Stomach smooth muscle (tissue), 2 donors: ENCODE measurements at regions not wholly inside any gene's neighbourhood (a gene's known extent, or its start where the extent isn't known, plus 50 kb on each side); places are given as distances from the start of the nearest gene placed in this dataset.

Experiments
- H3K27ac ChIP-seq: one replicate; pipeline ENCODE4 v1.7.0; 2013; ENCODE audit warnings: mild to moderate bottlenecking, low read length, inconsistent platforms
- H3K27me3 ChIP-seq, 2 donors: one replicate each; pipeline ENCODE4 v1.7.0; 2013; ENCODE audit warnings: low read length in 2 of 2; ENCODE audit not compliant: insufficient read depth in 2 of 2, control insufficient read depth in 1 of 2
- H3K36me3 ChIP-seq, 2 donors: one replicate each; pipeline ENCODE4 v1.7.0; 2013; ENCODE audit warnings: low read length in 2 of 2; ENCODE audit not compliant: control insufficient read depth in 2 of 2, insufficient read depth in 2 of 2
- H3K4me1 ChIP-seq: one replicate; pipeline ENCODE4 v1.7.0; 2013; ENCODE audit warnings: low read length; ENCODE audit not compliant: control insufficient read depth, insufficient read depth
- H3K4me3 ChIP-seq, 2 donors: one replicate each; pipeline ENCODE4 v1.7.0; 2013; ENCODE audit warnings: low read length in 2 of 2
- H3K9ac ChIP-seq, 2 donors: one replicate each; pipeline ENCODE4 v1.7.0; 2013; ENCODE audit warnings: low read length in 2 of 2, mild to moderate bottlenecking in 1 of 2
- H3K9me3 ChIP-seq, 2 donors: one replicate each; pipeline ENCODE4 v1.7.0; 2013; ENCODE audit warnings: low read length in 2 of 2; ENCODE audit not compliant: control insufficient read depth in 2 of 2
- donor health status: healthy.
- donor health status: Pancreatic carcinoma.

DNA sequence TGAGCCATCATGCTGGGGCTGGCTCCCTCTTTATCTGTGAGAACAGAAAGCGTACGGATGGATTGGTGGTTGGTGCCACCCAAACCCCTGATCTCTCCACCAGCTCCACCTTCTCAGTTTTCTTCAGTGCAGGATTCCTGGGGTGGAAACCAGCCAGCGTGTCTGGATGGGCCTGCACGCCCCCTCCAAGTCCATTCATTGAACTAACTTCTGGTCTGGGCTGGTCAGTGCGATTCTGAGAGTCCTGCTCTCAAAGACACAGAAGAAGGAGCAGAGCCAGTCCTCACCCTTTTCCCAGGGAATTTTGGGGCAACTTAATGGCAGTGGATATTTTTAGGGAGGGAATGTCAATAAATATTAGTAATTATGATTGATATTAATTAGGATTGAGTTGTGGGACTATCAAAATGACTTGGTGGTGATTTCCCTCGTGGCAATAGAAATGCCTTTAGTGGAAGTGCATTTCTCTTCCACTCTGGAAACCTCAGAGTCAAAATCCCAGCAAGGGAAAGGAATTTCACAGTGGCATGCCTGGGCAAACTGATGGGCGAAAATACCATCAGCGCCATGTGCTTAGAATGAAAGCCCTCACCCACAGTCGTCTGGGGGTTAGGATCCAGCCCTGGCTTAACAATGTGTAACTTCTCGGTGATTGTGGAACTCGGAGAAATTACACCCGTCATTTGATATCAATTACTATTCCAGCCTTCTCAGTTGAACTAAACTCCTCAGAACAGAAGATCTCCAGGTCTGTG is 69.3 kb upstream of the EEPD1 start:
- H3K27me3 ChIP-seq = no peaks in the 10 kb centered on the region
- peaks cover 0 to 4% of the 10 kb centered on the region in 2 donors for H3K9me3 ChIP-seq
- no peak overlapping the region for H3K9ac ChIP-seq
- no peak overlapping the region for H3K4me3 ChIP-seq
- no peaks in the 10 kb centered on the region for H3K36me3 ChIP-seq
- no peaks in the 10 kb centered on the region for H3K4me1 ChIP-seq
- no peak overlapping the region for H3K27ac ChIP-seq

DNA sequence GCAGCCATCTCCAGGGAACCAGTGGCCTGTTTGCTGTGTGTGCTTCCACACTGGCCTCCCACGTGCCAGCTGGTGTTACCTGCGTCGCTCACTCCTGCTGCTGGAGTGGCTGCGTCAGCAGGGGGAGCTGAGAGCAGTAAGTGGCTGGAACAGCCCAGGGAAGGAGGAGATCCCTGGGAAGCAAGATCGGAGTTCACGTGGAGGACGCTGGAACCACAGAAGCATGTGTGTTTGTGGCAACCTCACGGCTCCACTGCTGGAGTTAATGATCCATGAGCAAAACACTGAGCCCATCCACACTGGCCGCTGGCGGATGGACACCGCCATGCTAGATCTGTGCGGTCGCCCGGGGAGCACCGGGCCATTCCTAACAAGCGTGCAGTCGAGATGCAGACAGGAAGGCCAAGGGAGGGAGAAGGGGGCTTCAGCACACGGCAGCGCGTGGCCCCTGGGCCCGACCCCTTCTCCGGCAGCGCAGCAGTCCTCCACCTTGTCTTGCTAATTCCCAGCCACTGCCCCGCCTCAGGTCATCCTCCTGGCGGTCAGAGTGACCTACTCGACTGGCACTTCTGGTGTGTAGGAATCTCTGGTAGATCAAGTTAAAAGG is 68.5 kb upstream of the EEPD1 start:
- Histone ChIP-seq H3K27ac (no peak overlapping the region), H3K9ac (no peak overlapping the region), H3K36me3 (no peaks in the 10 kb centered on the region)

DNA sequence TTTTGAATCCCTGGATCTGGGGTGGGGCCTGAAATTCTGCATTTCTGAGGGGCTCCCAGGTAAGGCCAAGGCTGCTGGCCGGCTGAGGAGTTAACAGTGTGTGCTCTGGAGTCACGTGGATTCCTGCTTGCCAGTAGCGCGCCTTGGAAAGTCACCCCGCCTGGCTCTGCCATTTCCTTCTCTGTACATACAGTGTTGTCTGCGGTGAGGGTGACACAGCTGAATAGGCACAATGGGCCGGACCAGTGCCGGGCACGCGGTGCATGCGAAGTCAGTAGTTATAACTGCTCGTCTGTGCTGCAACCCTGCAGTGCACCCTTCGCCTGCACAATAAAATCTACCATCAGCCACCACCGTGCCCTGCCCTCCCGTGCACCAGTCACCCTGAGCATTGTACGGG is 68.0 kb upstream of the EEPD1 start:
- Histone ChIP-seq H3K4me3 (no peak overlapping the region), H3K27ac (no peak overlapping the region), H3K9me3 (peaks cover 0 to 4% of the 10 kb centered on the region in 2 donors), H3K36me3 (no peaks in the 10 kb centered on the region), H3K4me1 (no peaks in the 10 kb centered on the region), H3K27me3 (no peaks in the 10 kb centered on the region), H3K9ac (no peak overlapping the region)

More for the DNA sequence above, 68.5 kb upstream of the EEPD1 start:
- Histone ChIP-seq H3K9me3 (peaks cover 0 to 4% of the 10 kb centered on the region in 2 donors), H3K4me1 (no peaks in the 10 kb centered on the region), H3K27me3 (no peaks in the 10 kb centered on the region), H3K4me3 (no peak overlapping the region)

DNA sequence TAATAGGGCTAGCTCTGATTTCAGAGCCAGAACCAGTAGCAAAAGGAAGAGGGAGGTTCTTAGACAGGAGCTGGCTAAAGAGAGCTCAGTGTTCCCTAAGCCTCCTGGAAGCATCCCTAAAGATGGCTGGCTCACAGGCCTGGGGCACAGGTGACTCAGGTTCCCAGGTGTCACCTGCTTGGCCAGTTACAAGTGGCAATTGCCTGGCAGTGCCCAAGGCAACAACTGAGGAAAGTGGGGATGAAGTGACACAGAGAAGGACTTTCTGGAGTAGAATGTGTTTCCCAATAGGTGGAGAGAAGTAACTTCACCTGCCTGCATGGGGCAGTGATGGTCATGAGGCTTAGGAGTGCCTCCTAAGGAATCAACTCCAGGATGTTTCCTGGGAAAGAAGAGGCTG is 66.5 kb upstream of the EEPD1 start:
- Histone ChIP-seq H3K36me3 (no peaks in the 10 kb centered on the region), H3K9ac (no peak overlapping the region), H3K4me1 (no peaks in the 10 kb centered on the region), H3K9me3 (peaks cover 0 to 4% of the 10 kb centered on the region in 2 donors), H3K27ac (no peak overlapping the region), H3K4me3 (no peak overlapping the region), H3K27me3 (no peaks in the 10 kb centered on the region)

DNA sequence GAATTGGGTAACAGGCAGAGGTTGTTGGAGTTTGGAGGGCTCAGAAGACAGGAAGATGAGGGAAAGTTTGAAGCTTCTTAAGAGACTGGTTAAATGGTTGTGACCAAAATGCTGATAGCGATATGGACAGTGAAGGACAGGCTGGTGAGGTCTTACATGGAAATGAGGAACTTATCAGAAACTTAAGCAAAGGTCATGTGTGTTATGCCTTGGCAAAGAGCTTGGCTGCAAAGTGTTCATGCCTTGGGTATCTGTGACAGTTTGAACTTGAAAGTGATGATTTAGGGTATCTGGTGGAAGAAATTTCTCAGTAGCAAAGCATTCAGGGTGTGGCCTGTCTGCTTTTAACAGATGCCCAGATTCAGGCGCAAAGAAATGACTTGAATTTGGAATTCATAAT is 64.5 kb upstream of the EEPD1 start:
- H3K27me3 ChIP-seq = no peaks in the 10 kb centered on the region
- H3K4me3 ChIP-seq = no peak overlapping the region
- no peak overlapping the region for H3K9ac ChIP-seq
- H3K9me3 ChIP-seq = peaks cover 0 to 4% of the 10 kb centered on the region in 2 donors
- H3K36me3 ChIP-seq = no peaks in the 10 kb centered on the region
- no peak overlapping the region for H3K27ac ChIP-seq
- H3K4me1 ChIP-seq = no peaks in the 10 kb centered on the region

DNA sequence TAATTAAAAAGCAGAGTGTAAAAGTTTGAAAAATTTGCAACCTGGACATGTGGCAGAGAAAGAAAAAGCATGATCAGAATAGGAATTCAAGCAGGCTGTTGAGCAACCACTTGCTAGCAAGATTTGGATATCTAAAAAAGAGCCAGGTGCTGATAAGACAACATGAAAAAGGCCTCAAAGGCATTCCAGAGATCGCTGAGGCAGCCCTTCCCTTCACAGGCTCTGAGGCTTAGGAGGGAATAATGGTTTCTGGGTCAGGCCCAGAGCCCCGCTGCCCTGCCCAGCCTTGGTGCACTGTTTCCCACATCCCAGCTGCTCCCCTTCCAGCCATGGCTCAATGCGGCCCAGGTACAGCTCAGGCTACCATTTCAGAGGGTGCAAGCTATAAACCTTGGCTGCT is 64.1 kb upstream of the EEPD1 start:
- no peaks in the 10 kb centered on the region for H3K4me1 ChIP-seq
- no peaks in the 10 kb centered on the region for H3K27me3 ChIP-seq
- no peak overlapping the region for H3K4me3 ChIP-seq
- H3K9me3 ChIP-seq = peaks cover 0 to 4% of the 10 kb centered on the region in 2 donors
- H3K9ac ChIP-seq = no peak overlapping the region
- no peaks in the 10 kb centered on the region for H3K36me3 ChIP-seq
- H3K27ac ChIP-seq = no peak overlapping the region

DNA sequence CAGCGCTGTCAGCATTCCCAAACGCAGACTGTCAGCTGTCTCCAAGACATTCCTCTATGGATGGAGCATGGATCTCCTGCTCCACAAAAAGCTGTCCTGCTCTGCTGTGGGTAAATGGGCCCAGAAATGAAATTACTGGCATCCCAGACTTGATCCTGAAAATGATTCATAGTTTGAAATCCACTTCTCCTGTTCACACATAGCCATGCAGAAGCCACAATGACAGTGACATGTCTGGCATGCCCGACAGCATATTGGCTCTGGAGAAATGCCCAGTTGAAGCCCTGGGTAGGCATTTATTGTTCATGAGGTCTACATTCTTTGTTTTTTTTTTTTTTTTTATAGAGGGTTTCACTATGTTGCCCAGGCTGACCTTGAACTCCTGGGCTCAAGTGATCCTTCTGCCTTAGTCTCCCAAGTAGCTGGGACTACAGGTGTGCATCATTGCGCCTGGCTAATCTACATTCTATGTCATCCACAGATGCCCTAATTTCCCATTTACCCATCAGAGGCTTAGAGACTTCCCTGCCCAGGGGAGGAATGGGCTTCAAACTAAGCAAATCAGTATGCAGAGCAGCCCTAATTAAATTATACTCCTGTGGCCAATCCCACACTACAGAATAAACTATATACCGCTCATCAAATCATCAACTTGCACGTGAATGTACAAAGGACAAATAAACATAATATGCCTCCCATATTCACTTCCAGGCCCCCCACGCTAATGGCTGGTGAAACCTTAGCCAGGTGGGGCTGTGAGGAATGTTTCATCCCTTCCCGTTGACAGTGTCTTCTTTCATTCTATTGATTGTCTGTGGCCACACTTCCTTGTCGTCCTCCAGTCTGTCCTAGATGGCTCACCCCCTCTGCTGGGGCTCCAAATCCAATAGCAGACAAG is 61.8 kb upstream of the EEPD1 start:
- H3K4me1 ChIP-seq = no peaks in the 10 kb centered on the region
- no peak overlapping the region for H3K4me3 ChIP-seq
- H3K9ac ChIP-seq = no peak overlapping the region
- H3K27me3 ChIP-seq = no peaks in the 10 kb centered on the region
- no peaks in the 10 kb centered on the region for H3K36me3 ChIP-seq
- H3K9me3 ChIP-seq = peaks cover 0 to 4% of the 10 kb centered on the region in 2 donors
- H3K27ac ChIP-seq = no peak overlapping the region

DNA sequence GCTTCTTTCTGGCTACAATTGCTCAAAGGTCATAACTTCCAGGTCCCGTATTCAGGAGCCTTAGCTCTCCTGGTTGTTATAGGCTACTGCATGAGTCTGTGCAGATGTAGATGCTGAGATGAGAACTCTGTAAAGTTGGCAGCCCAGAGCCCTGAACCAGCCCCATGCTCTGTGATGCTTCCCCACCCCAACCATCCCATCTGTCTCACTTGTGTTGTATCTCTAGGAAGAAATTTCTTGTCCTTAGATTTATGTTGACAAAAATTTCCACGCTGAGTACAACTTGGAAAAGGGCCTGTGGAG is 61.2 kb upstream of the EEPD1 start:
- no peaks in the 10 kb centered on the region for H3K4me1 ChIP-seq
- H3K36me3 ChIP-seq = no peaks in the 10 kb centered on the region
- no peaks in the 10 kb centered on the region for H3K27me3 ChIP-seq
- H3K9me3 ChIP-seq = peaks cover 0 to 4% of the 10 kb centered on the region in 2 donors
- no peak overlapping the region for H3K4me3 ChIP-seq
- no peak overlapping the region for H3K27ac ChIP-seq
- no peak overlapping the region for H3K9ac ChIP-seq

DNA sequence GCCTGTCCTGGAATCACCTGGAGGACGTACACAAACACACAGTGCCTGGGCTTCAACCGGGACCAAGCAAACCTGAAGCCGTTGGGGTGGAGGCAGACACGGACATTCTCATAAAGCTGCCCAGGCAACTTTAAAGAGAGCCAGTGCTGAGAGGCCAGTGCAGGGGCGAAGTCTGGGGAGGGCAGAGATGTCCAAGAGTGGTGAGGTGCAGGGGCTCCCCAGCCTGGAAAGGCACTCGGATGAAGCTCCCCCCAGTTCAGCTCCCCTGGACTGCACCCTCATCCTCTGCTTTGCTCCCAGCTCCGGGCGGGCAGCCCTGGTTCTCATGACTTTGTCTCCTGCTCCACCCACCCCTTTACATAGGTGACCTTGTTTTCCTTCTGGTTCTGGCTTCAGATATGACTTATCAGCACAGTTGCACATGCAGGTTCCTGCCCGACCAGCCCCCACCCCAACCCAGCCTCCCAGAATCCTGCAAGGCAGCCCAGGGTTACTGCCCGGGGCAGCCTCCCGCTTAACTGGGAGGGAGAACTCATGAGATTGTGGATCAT is 60.8 kb upstream of the EEPD1 start:
- Histone ChIP-seq H3K27ac (no peak overlapping the region), H3K4me3 (no peak overlapping the region), H3K9ac (no peak overlapping the region), H3K27me3 (no peaks in the 10 kb centered on the region), H3K36me3 (no peaks in the 10 kb centered on the region), H3K4me1 (no peaks in the 10 kb centered on the region), H3K9me3 (peaks cover 0 to 4% of the 10 kb centered on the region in 2 donors)

DNA sequence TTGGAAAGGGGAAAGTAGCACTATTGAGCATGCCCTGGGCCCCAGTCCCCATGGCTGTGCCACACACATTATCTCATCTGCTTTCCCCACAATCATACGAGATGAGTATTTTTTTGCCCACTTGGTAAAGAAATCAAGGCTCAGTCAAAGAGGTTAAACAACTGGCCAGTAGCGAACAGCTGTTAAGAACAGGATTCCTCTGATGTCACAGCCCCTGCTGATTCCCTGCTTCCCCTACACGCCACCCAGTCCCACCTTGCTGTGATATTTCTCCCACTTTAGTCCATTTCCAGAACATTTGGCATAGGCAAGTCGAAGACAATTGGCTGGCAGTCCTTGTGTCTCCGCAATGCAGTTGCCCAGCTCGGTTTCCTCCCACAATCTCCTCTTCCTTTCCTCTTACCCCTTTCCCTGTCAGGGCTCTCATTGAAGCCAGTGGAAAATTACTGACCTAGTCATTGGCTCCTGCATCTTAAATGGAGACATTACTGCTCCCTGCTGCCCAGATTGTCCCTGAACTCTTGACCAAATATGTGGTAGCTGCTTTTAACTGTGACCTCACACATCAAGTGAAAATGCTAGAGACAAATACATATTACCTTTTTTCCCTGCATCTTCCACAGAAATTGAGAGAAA is 56.5 kb upstream of the EEPD1 start:
- no peak overlapping the region for H3K27ac ChIP-seq
- no peak overlapping the region for H3K4me3 ChIP-seq
- no peaks in the 10 kb centered on the region for H3K4me1 ChIP-seq
- no peaks in the 10 kb centered on the region for H3K9me3 ChIP-seq
- H3K9ac ChIP-seq = no peak overlapping the region
- H3K27me3 ChIP-seq = no peaks in the 10 kb centered on the region
- no peaks in the 10 kb centered on the region for H3K36me3 ChIP-seq
